Naive thymus-derived CD4-positive, alpha-beta T cell (primary cell): ENCODE measurements at regions not wholly inside any gene's neighbourhood (a gene's known extent, or its start where the extent isn't known, plus 50 kb on each side); places are given as distances from the start of the nearest gene placed in this dataset.

Experiments used
- ATAC-seq: fragments of 150-1000 bp; cut with Tn5 transposase; 2 replicates; pipeline ENCODE4 v1.10.0; 2021; ENCODE audit warnings: mild to moderate bottlenecking, moderate library complexity
- CTCF ChIA-PET: fragments of 350-600 bp; sonication (Branson Sonifier 250); formaldehyde crosslinking; loops from one replicate; lab custom pipeline; 2021; ENCODE audit warnings: antibody characterized with exemption; lab: Charles Lee
- POLR2A ChIA-PET: fragments of 350-600 bp; sonication (Branson Sonifier 250); formaldehyde crosslinking; loops from one replicate; lab custom pipeline; 2021; ENCODE audit warnings: antibody characterized with exemption, inconsistent platforms; lab: Charles Lee
- DNase-seq, 9 donors: peaks; one replicate each; pipeline versions ENCODE4 v3.0.0 to v3.0.0-alpha.2; 2020 to 2022; ENCODE audit warnings: mixed read lengths in 1 of 9
- H3K27ac ChIP-seq: one replicate; pipeline ENCODE4 v1.7.0; 2013; ENCODE audit warnings: mild to moderate bottlenecking, low read depth, low read length, moderate library complexity
- H3K27me3 ChIP-seq, 2 donors: one replicate each; pipeline ENCODE4 v1.7.0; 2013; ENCODE audit warnings: low read length in 2 of 2, mild to moderate bottlenecking in 2 of 2, moderate library complexity in 2 of 2; ENCODE audit not compliant: control insufficient read depth in 2 of 2, insufficient read depth in 2 of 2
- H3K36me3 ChIP-seq, 3 experiments: 1 replicate in 2 of 3; 2 replicates in 1 of 3; pipeline ENCODE4 v1.7.0; 2013; ENCODE audit warnings: low read length in 3 of 3, mild to moderate bottlenecking in 3 of 3, moderate library complexity in 1 of 3; ENCODE audit not compliant: insufficient read depth in 3 of 3, control insufficient read depth in 2 of 3
- H3K4me1 ChIP-seq, 2 donors: one replicate each; pipeline ENCODE4 v1.7.0; 2013; ENCODE audit warnings: low read length in 2 of 2, mild to moderate bottlenecking in 2 of 2, moderate library complexity in 1 of 2; ENCODE audit not compliant: control insufficient read depth in 2 of 2, insufficient read depth in 2 of 2
- H3K4me3 ChIP-seq: 2 replicates; pipeline ENCODE4 v1.7.0; 2013; ENCODE audit warnings: mild to moderate bottlenecking, low read length
- H3K9me3 ChIP-seq, 3 experiments: 1 replicate in 2 of 3; 2 replicates in 1 of 3; pipeline ENCODE4 v1.7.0; 2013; ENCODE audit warnings: low read length in 3 of 3; ENCODE audit not compliant: control insufficient read depth in 2 of 3
- H3K27ac Mint-ChIP-seq, 9 donors: one replicate each; pipeline ENCODE4 v1.8.0; 2020 to 2022; ENCODE audit warnings: mixed read lengths in 9 of 9, mild to moderate bottlenecking in 8 of 9, moderate library complexity in 5 of 9, inconsistent platforms in 2 of 9
- H3K27me3 Mint-ChIP-seq, 5 donors: one replicate each; pipeline ENCODE4 v1.8.0; 2021 to 2022; ENCODE audit warnings: mixed read lengths in 5 of 5, mild to moderate bottlenecking in 1 of 5
- H3K36me3 Mint-ChIP-seq, 5 donors: one replicate each; pipeline ENCODE4 v1.8.0; 2020 to 2022; ENCODE audit warnings: mixed read lengths in 5 of 5, mild to moderate bottlenecking in 3 of 5, inconsistent platforms in 1 of 5
- H3K4me1 Mint-ChIP-seq, 7 donors: one replicate each; pipeline ENCODE4 v1.8.0; 2020 to 2022; ENCODE audit warnings: mixed read lengths in 7 of 7, mild to moderate bottlenecking in 3 of 7, inconsistent platforms in 1 of 7
- H3K4me3 Mint-ChIP-seq, 10 donors: one replicate each; pipeline ENCODE4 v1.8.0; 2020 to 2022; ENCODE audit warnings: mild to moderate bottlenecking in 10 of 10, mixed read lengths in 10 of 10, moderate library complexity in 6 of 10, inconsistent platforms in 2 of 10
- H3K9me3 Mint-ChIP-seq, 11 donors: one replicate each; pipeline ENCODE4 v1.8.0; 2020 to 2022; ENCODE audit warnings: mixed read lengths in 11 of 11, mild to moderate bottlenecking in 4 of 11, inconsistent platforms in 1 of 11, moderate library complexity in 1 of 11
- intact Hi-C, 2 donors: fragments of 100-400 bp; cut with micrococcal nuclease; formaldehyde crosslinking; loops; one replicate each; pipeline ENCODE4 v1.15.1; 2023

- ChIA-PET POLR2A (no interaction called here), CTCF (no interaction called here)
- Mint-ChIP-seq H3K4me3 (no peak overlapping the region), H3K9me3 (peaks cover 0 to 29% (median 5%) of the 10 kb centered on the region in 11 donors), H3K27ac (no peak overlapping the region), H3K36me3 (peaks cover 0 to 3% (median 0%) of the 10 kb centered on the region in 5 donors), H3K4me1 (no peaks in the 10 kb centered on the region), H3K27me3 (no peaks in the 10 kb centered on the region)
- Histone ChIP-seq H3K4me3 (no peak overlapping the region), H3K27ac (no peak overlapping the region), H3K27me3 (no peaks in the 10 kb centered on the region), H3K4me1 (no peaks in the 10 kb centered on the region), H3K9me3 (no peaks in the 10 kb centered on the region), H3K36me3 (no peaks in the 10 kb centered on the region)
- ATAC-seq: no peak
- DNase-seq: no peak
- intact Hi-C loops: no loop called here
Observed at GRCh38 chr12:78792052-78792698, 72.4 kb upstream of the SYT1 start.

- intact Hi-C loops: no loop called here
- Mint-ChIP-seq H3K4me3 (no peak overlapping the region), H3K27ac (no peak overlapping the region), H3K4me1 (no peaks in the 10 kb centered on the region), H3K9me3 (peaks cover 0 to 29% (median 5%) of the 10 kb centered on the region in 11 donors), H3K36me3 (peaks cover 0 to 3% (median 0%) of the 10 kb centered on the region in 5 donors), H3K27me3 (no peaks in the 10 kb centered on the region)
- Histone ChIP-seq H3K9me3 (no peaks in the 10 kb centered on the region), H3K4me3 (no peak overlapping the region), H3K27ac (no peak overlapping the region), H3K4me1 (no peaks in the 10 kb centered on the region), H3K36me3 (no peaks in the 10 kb centered on the region), H3K27me3 (no peaks in the 10 kb centered on the region)
- no peak for DNase-seq
- no peak for ATAC-seq
- ChIA-PET POLR2A (no interaction called here), CTCF (no interaction called here)
Observed at GRCh38 chr12:78793491-78793890, 71.1 kb upstream of the SYT1 start.

- CTCF ChIA-PET: no interaction called here
- peaks cover 0 to 3% (median 0%) of the 10 kb centered on the region in 5 donors for H3K36me3 Mint-ChIP-seq
- Histone ChIP-seq H3K9me3 (no peaks in the 10 kb centered on the region), H3K4me3 (no peak overlapping the region), H3K27ac (no peak overlapping the region), H3K27me3 (no peaks in the 10 kb centered on the region), H3K4me1 (no peaks in the 10 kb centered on the region), H3K36me3 (no peaks in the 10 kb centered on the region)
- no peak overlapping the region for H3K4me3 Mint-ChIP-seq
- no peaks in the 10 kb centered on the region for H3K4me1 Mint-ChIP-seq
- H3K27me3 Mint-ChIP-seq: no peaks in the 10 kb centered on the region
- POLR2A ChIA-PET: no interaction called here
- H3K9me3 Mint-ChIP-seq: peaks cover 0 to 26% (median 4%) of the 10 kb centered on the region in 11 donors
- intact Hi-C loops: no loop called here
- DNase-seq: no peak
- H3K27ac Mint-ChIP-seq: no peak overlapping the region
- no peak for ATAC-seq
Observed at GRCh38 chr12:78793982-78794381, 70.6 kb upstream of the SYT1 start.

- Histone ChIP-seq H3K4me3 (no peak overlapping the region), H3K27ac (no peak overlapping the region), H3K4me1 (no peaks in the 10 kb centered on the region), H3K27me3 (no peaks in the 10 kb centered on the region), H3K9me3 (no peaks in the 10 kb centered on the region), H3K36me3 (no peaks in the 10 kb centered on the region)
- Mint-ChIP-seq H3K27me3 (no peaks in the 10 kb centered on the region), H3K4me3 (no peak overlapping the region), H3K36me3 (peaks cover 0 to 3% (median 0%) of the 10 kb centered on the region in 5 donors), H3K9me3 (peaks cover 0 to 18% (median 5%) of the 10 kb centered on the region in 11 donors), H3K4me1 (no peaks in the 10 kb centered on the region), H3K27ac (no peak overlapping the region)
- DNase-seq: no peak
- no peak for ATAC-seq
- intact Hi-C loops: no loop called here
- ChIA-PET CTCF (no interaction called here), POLR2A (no interaction called here)
Observed at GRCh38 chr12:78795934-78796445, 68.6 kb upstream of the SYT1 start.

- Histone ChIP-seq H3K4me1 (no peaks in the 10 kb centered on the region), H3K9me3 (no peaks in the 10 kb centered on the region), H3K27ac (no peak overlapping the region), H3K36me3 (no peaks in the 10 kb centered on the region), H3K4me3 (no peak overlapping the region), H3K27me3 (no peaks in the 10 kb centered on the region)
- ATAC-seq: no peak
- H3K36me3 Mint-ChIP-seq: peaks cover 0 to 3% (median 0%) of the 10 kb centered on the region in 5 donors
- ChIA-PET POLR2A (no interaction called here), CTCF (no interaction called here)
- intact Hi-C loops: no loop called here
- no peak overlapping the region for H3K4me3 Mint-ChIP-seq
- no peaks in the 10 kb centered on the region for H3K4me1 Mint-ChIP-seq
- peaks cover 0 to 18% (median 5%) of the 10 kb centered on the region in 11 donors for H3K9me3 Mint-ChIP-seq
- no peak for DNase-seq
- H3K27ac Mint-ChIP-seq: no peak overlapping the region
- H3K27me3 Mint-ChIP-seq: no peaks in the 10 kb centered on the region
Observed at GRCh38 chr12:78797196-78797931, 67.2 kb upstream of the SYT1 start.

GRCh38 chr12:78799649-78800048 is 64.9 kb upstream of the SYT1 start:
- H3K4me1 ChIP-seq: no peaks in the 10 kb centered on the region
- Mint-ChIP-seq H3K4me3 (no peak overlapping the region), H3K36me3 (no peaks in the 10 kb centered on the region), H3K4me1 (no peaks in the 10 kb centered on the region), H3K27ac (no peak overlapping the region), H3K27me3 (no peaks in the 10 kb centered on the region), H3K9me3 (peaks cover 0 to 13% (median 4%) of the 10 kb centered on the region in 11 donors)
- DNase-seq (no peak), ATAC-seq (no peak)
- no peaks in the 10 kb centered on the region for H3K36me3 ChIP-seq
- intact Hi-C loops: no loop called here
- CTCF ChIA-PET: no interaction called here
- H3K27ac ChIP-seq: no peak overlapping the region
- H3K4me3 ChIP-seq: no peak overlapping the region
- no peaks in the 10 kb centered on the region for H3K27me3 ChIP-seq
- POLR2A ChIA-PET: no interaction called here
- no peaks in the 10 kb centered on the region for H3K9me3 ChIP-seq
